ENCODE measurements at regions not wholly inside any gene's neighbourhood (a gene's known extent, or its start where the extent isn't known, plus 50 kb on each side); places are given as distances from the start of the nearest gene placed in this dataset.

GRCh38 chr6:91672201-91672600 is 1085.3 kb upstream of the MAP3K7 start:
- DNase-seq, result no peak

- DNase-seq, result no peak
Measured at GRCh38 chr6:91669871-91670268, 1083.0 kb upstream of the MAP3K7 start.

GRCh38 chr6:91669154-91669870 is 1082.4 kb upstream of the MAP3K7 start:
- DNase-seq, result no peak

- no peak for DNase-seq
Measured at GRCh38 chr6:91667596-91667995, 1080.7 kb upstream of the MAP3K7 start.

GRCh38 chr6:91664327-91664959 is 1077.6 kb upstream of the MAP3K7 start:
- DNase-seq, result no peak

GRCh38 chr6:91660893-91661292 is 1074.0 kb upstream of the MAP3K7 start:
- no peak for DNase-seq

GRCh38 chr6:91659891-91660290 is 1073.0 kb upstream of the MAP3K7 start:
- DNase-seq, result no peak

- no peak for DNase-seq
Measured at GRCh38 chr6:91654793-91655192, 1067.9 kb upstream of the MAP3K7 start.

GRCh38 chr6:91654357-91654756 is 1067.5 kb upstream of the MAP3K7 start:
- DNase-seq, result peak; percentile 84

GRCh38 chr6:91653895-91654294 is 1067.0 kb upstream of the MAP3K7 start:
- DNase-seq, result no peak

- DNase-seq, result no peak
Measured at GRCh38 chr6:91653076-91653723, 1066.3 kb upstream of the MAP3K7 start.

- DNase-seq, result no peak
Measured at GRCh38 chr6:91646649-91647048, 1059.8 kb upstream of the MAP3K7 start.

- DNase-seq, result no peak
Measured at GRCh38 chr6:91645811-91646210, 1058.9 kb upstream of the MAP3K7 start.

- no peak for DNase-seq
Measured at GRCh38 chr6:91637217-91637616, 1050.3 kb upstream of the MAP3K7 start.

- peak; percentile 24 for DNase-seq
Measured at GRCh38 chr6:91634791-91635190, 1047.9 kb upstream of the MAP3K7 start.

- DNase-seq, result peak; percentile 57
Measured at GRCh38 chr6:91633374-91634111, 1046.7 kb upstream of the MAP3K7 start.

- DNase-seq, result no peak
Measured at GRCh38 chr6:91632308-91632707, 1045.4 kb upstream of the MAP3K7 start.

- DNase-seq, result no peak
Measured at GRCh38 chr6:91631227-91631626, 1044.4 kb upstream of the MAP3K7 start.

GRCh38 chr6:91626911-91627310 is 1040.0 kb upstream of the MAP3K7 start:
- DNase-seq, result no peak

- no peak for DNase-seq
Measured at GRCh38 chr6:91613481-91613880, 1026.6 kb upstream of the MAP3K7 start.

GRCh38 chr6:91611190-91611589 is 1024.3 kb upstream of the MAP3K7 start:
- DNase-seq, result no peak

- DNase-seq, result no peak
Measured at GRCh38 chr6:91608428-91608827, 1021.6 kb upstream of the MAP3K7 start.

- no peak for DNase-seq
Measured at GRCh38 chr6:91606148-91606901, 1019.5 kb upstream of the MAP3K7 start.
